ENCODE measurements at regions not wholly inside any gene's neighbourhood (a gene's known extent, or its start where the extent isn't known, plus 50 kb on each side); places are given as distances from the start of the nearest gene placed in this dataset.

DNA sequence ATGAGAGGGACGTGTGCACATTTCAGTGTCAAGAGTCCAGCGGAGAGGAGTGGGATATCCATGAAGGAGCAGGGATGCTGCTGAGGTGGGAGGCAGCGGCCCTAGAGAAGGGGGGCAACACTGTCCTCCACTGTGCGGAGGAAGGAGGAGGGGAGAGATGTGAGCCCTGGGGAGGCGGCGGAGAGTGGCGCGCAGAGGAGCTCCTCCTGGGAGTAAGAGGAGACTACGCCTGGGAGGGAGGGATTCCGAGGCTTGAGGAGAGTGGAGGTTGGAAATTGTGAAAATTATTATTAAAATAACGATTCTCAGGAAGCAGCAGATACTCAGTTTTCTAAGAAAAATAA lies 142.7 kb downstream of the CEP57L1 start:
- 91 to 96% (median 92%) methylated on average over 11 of the region's 11 CpGs for WGBS, 4 donors
- TF ChIP-seq, protein P1, sequence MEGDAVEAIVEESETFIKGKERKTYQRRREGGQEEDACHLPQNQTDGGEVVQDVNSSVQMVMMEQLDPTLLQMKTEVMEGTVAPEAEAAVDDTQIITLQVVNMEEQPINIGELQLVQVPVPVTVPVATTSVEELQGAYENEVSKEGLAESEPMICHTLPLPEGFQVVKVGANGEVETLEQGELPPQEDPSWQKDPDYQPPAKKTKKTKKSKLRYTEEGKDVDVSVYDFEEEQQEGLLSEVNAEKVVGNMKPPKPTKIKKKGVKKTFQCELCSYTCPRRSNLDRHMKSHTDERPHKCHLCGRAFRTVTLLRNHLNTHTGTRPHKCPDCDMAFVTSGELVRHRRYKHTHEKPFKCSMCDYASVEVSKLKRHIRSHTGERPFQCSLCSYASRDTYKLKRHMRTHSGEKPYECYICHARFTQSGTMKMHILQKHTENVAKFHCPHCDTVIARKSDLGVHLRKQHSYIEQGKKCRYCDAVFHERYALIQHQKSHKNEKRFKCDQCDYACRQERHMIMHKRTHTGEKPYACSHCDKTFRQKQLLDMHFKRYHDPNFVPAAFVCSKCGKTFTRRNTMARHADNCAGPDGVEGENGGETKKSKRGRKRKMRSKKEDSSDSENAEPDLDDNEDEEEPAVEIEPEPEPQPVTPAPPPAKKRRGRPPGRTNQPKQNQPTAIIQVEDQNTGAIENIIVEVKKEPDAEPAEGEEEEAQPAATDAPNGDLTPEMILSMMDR (IDR thresholded peaks at IDR 0.05) = no peak
- no peak for TF ChIP-seq POLR2A (IDR thresholded peaks at IDR 0.05)
- intact Hi-C loops (cut with DNase I) = loop anchor here in 1 of 10 donors (5.0 kb wide), 1 partner anchor 144 kb away; the partner anchor contains the start of gene CD164
- ATAC-seq = no peak
- no peak for DNase-seq
- Histone ChIP-seq H3K27ac (no peak overlapping the region), H3K36me3 (no peaks in the 10 kb centered on the region), H3K4me1 (peaks cover 0 to 62% (median 20%) of the 10 kb centered on the region in 12 donors), H3K9me3 (no peaks in the 10 kb centered on the region), H3K27me3 (no peaks in the 10 kb centered on the region), H3K4me3 (no peak overlapping the region)

DNA sequence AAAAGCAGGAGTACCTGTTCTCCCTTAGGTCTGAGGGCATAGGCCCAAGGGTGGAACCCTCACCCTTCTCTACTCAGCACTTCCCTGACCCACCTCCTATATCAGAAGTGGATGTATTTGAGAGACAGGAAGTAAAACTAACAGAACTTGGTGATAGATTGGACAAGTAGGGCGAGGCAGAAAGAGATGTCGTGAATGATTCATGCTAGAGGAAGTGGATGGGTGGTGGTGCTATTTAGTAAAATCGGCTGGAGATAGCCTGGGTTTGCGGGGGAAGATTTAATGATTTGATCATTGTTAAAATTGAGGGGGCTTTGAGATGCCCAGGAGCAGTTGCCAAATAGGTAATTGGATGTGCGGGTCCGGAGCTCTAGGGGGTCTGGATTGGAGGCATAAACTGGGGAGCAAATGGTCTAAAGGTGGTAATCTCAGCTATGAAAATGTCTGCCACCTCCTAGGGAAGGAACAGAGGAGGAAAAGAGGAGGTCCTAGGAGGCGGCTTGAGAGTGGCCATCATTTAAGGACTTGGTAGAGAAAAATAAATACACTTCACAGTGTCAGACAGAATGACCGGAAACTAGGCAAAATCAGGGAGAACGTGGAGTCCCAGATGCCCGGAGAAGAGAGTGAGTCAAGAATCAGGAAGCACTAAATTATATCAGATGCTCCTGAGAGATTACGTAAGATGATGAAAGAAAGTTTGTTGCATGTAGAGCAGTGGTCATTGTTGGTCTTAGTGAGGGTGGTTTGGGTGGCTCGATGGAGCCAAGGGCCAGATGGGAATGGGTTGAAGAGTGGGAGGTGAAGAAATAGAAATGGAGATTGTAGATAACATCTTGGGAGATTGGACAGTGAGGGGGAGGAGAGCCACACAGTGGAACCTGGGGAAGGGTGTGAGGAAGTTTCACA lies 142.0 kb downstream of the CEP57L1 start:
- TF ChIP-seq POLR2A (IDR thresholded peaks at IDR 0.05) = no peak
- TF ChIP-seq, protein P1 (IDR thresholded peaks at IDR 0.05) = no peak
- Histone ChIP-seq H3K36me3 (no peaks in the 10 kb centered on the region), H3K27me3 (no peaks in the 10 kb centered on the region), H3K9me3 (no peaks in the 10 kb centered on the region), H3K4me1 (peaks cover 0 to 61% (median 20%) of the 10 kb centered on the region in 12 donors), H3K27ac (peak overlapping the region in 1 of 12 donors; percentile 51), H3K4me3 (no peak overlapping the region)
- WGBS, 4 donors = 76 to 86% (median 79%) methylated on average over 12 of the region's 12 CpGs
- ATAC-seq = peak in 1 of 4 donors; percentile 56
- DNase-seq = no peak
- intact Hi-C loops (cut with DNase I) = loop anchor here in 1 of 10 donors (5.0 kb wide), 1 partner anchor 145 kb away; the partner anchor contains the start of gene CD164

DNA sequence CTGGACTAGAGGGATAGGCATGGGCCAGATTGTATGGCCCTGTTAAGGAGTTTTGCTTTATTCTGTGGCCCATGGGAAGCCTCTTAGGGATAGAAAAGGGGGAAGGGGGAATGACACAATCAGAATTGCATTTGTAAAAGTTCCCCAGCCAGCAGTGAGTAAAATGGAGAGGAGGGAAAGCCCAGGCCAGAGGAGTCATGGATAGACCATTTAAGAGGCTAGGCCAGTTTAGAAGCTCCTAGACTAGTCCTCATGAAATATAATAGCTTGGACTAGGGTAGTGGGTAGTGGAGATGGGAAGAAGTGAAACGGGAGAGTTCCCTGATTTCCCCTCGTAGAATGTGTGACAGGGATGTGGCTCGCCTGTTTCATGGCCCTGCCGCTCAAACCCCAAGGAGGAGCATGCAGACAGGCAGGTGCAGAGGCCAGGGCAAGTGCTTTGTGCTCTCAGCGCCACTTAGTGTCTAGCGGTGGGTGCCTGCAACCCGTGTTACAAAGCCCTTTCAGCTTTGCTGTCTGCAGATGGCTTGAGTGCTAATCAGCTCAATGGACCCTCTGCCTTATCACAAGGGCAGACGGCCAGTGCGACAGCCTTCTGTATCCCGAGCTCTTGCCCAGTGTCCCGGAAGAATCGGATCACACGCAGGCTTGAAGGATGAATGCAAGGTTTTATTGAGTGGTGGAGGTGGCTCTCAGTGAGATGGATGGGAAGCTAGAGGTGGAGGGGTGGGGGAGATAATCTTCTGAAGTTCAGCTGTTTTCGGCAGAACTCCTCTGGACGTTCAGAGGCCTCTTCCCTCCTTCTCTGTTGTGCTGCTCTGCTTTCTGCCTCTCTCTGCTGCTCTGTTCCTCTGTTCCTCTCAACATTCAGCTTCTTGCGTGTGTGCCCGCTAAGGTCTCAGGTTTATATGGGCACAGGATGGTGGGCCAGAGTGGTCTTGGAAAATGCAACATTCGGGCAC lies 141.1 kb downstream of the CEP57L1 start:
- intact Hi-C loops (cut with DNase I) = loop anchor here in 1 of 10 donors (5.0 kb wide), 1 partner anchor 146 kb away; the partner anchor contains the start of gene CD164
- DNase-seq (peak in 1 of 5 donors; percentile 35), ATAC-seq (peak in 3 of 4 donors; percentile 56 to 59 (median 57))
- H3K27ac ChIP-seq = peak overlapping the region in 1 of 12 donors; percentile 51
- H3K9me3 ChIP-seq = no peaks in the 10 kb centered on the region
- peaks cover 0 to 57% (median 20%) of the 10 kb centered on the region in 12 donors for H3K4me1 ChIP-seq
- H3K36me3 ChIP-seq = no peaks in the 10 kb centered on the region
- TF ChIP-seq, protein P1 (IDR thresholded peaks at IDR 0.05) = peak in 3 of 12 donors; percentile 8 to 22 (median 10)
- TF ChIP-seq POLR2A (IDR thresholded peaks at IDR 0.05) = no peak
- WGBS, 4 donors = 48 to 64% (median 56%) methylated on average over 18 of the region's 18 CpGs
- no peaks in the 10 kb centered on the region for H3K27me3 ChIP-seq
- no peak overlapping the region for H3K4me3 ChIP-seq

All from heart left ventricle (tissue), 16 donors.